ENCODE measurements at regions not wholly inside any gene's neighbourhood (a gene's known extent, or its start where the extent isn't known, plus 50 kb on each side); places are given as distances from the start of the nearest gene placed in this dataset.

GRCh38 chr13:78862446-78862845 lies 203.5 kb upstream of the OBI1 start:
- 4% methylated on average over 1 of the region's 1 CpG for WGBS (ENCODE audit: missing lambda C conversion rate)
- no peak for FAIRE-seq
- DNase-seq (ENCODE audit: low read depth in 1 of 2, low spot score in 1 of 2), result no peak
- H3K27ac ChIP-seq, result no peak overlapping the region
- TF ChIP-seq ELK1 (IDR thresholded peaks at IDR 0.05; ENCODE audit: low read depth, low read length) (no peak), RNF2 (IDR thresholded peaks at IDR 0.05; ENCODE audit: borderline replicate concordance, low read depth) (no peak), ZNF302 (CRISPR knock-in tag; IDR thresholded peaks at IDR 0.05) (no peak), BHLHE40 (IDR thresholded peaks at IDR 0.05; ENCODE audit: low read depth, low read length) (no peak), BCL3 (IDR thresholded peaks at IDR 0.05) (no peak), PBX3 (IDR thresholded peaks at IDR 0.05) (no peak), E2F6 (IDR thresholded peaks at IDR 0.05; ENCODE audit: borderline replicate concordance, low read depth) (no peak), HMGXB4 (CRISPR knock-in tag; IDR thresholded peaks at IDR 0.05; ENCODE audit: borderline replicate concordance) (no peak), SREBF2 (IDR thresholded peaks at IDR 0.05) (no peak), MAZ (IDR thresholded peaks at IDR 0.05; ENCODE audit: borderline replicate concordance, low read depth, low read length) (no peak), ATOH8 (CRISPR knock-in tag; IDR thresholded peaks at IDR 0.05; ENCODE audit: low read depth) (no peak), TP53 (CRISPR knock-in tag; IDR thresholded peaks at IDR 0.05) (no peak), KDM1A (IDR thresholded peaks at IDR 0.05; ENCODE audit: low read depth) (no peak)
- H3K4me3 ChIP-seq, result no peak overlapping the region
- CTCF ChIA-PET, result no interaction called here
- H3K9me3 ChIP-seq, result no peaks in the 10 kb centered on the region
- POLR2A ChIA-PET, result no interaction called here
- no peak overlapping the region for H3K4me2 ChIP-seq
- H3K4me1 ChIP-seq, result no peaks in the 10 kb centered on the region
- ATAC-seq, result no peak

GRCh38 chr13:78852709-78853108 lies 193.8 kb upstream of the OBI1 start:
- no CpG with 5 or more reads among the region's 1 CpG for WGBS (ENCODE audit: missing lambda C conversion rate)
- ATAC-seq (no peak), DNase-seq (ENCODE audit: low read depth in 1 of 2, low spot score in 1 of 2) (no peak), FAIRE-seq (no peak)
- ChIA-PET POLR2A (no interaction called here), CTCF (no interaction called here)
- Histone ChIP-seq H3K27ac (no peak overlapping the region), H3K4me1 (no peaks in the 10 kb centered on the region), H3K9me3 (no peaks in the 10 kb centered on the region), H3K4me2 (no peak overlapping the region), H3K4me3 (no peak overlapping the region)
- TF ChIP-seq HOXA7 (CRISPR knock-in tag; IDR thresholded peaks at IDR 0.05), result no peak
- no peak for TF ChIP-seq USF2 (IDR thresholded peaks at IDR 0.05)
- no peak for TF ChIP-seq RAD21 (conservative IDR thresholded peaks at IDR 0.05 in 1 of 2, IDR thresholded peaks at IDR 0.05 in 1 of 2)
- TF ChIP-seq BCL3 (IDR thresholded peaks at IDR 0.05), result no peak
- TF ChIP-seq POLR2AphosphoS2 (conservative IDR thresholded peaks at IDR 0.05; ENCODE audit: low read length), result no peak
- no peak for TF ChIP-seq RFX5 (IDR thresholded peaks at IDR 0.05)
- TF ChIP-seq HES2 (IDR thresholded peaks at IDR 0.05), result no peak
- no peak for TF ChIP-seq CBX2 (IDR thresholded peaks at IDR 0.05; ENCODE audit: borderline replicate concordance, low read depth)
- TF ChIP-seq HDAC2 (IDR thresholded peaks at IDR 0.05), result no peak
- TF ChIP-seq ZC3H11A (IDR thresholded peaks at IDR 0.05), result no peak
- no peak for TF ChIP-seq NR3C1 (IDR thresholded peaks at IDR 0.05)

All from A549 (cell line).